SK-N-MC (cell line): ENCODE measurements at regions not wholly inside any gene's neighbourhood (a gene's known extent, or its start where the extent isn't known, plus 50 kb on each side); places are given as distances from the start of the nearest gene placed in this dataset.

Experiments
- EZH2 ChIP-seq: fragments of 200-600 bp; sonication (generic); IDR thresholded peaks from one replicate; pipeline ENCODE4 v1.6.1; 2017; ENCODE audit warnings: antibody characterized with exemption
- FOXP2 ChIP-seq: optimal IDR thresholded peaks from 2 replicates; pipeline ENCODE3; 2011; ENCODE audit warnings: mild to moderate bottlenecking, moderate library complexity; ENCODE audit not compliant: insufficient read depth; ENCODE audit errors: extremely low read length, control extremely low read depth
- POLR2AphosphoS5 ChIP-seq: IDR thresholded peaks from 2 replicates; pipeline ENCODE4 v1.6.1; 2012; ENCODE audit warnings: mild to moderate bottlenecking, low read depth, low read length, borderline replicate concordance

DNA sequence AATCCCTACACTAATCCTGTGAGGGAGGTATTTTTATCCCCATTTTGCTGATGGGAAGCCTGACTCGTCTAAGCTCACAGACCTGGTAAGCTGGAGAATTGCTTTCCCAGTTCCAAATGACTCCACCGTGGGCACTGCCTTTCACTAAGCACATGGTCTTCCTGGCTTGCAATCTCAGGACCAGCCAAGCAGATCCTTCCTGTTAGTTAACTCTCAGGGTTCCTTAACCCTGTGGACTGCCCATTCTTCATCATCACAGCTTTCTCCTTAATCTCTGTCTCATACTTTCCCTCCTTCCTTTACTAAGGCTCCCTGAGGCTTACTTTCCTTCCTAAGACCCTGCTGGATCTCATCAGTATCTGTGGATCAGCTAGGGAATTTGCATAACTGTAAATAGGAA, 122.2 kb upstream of the ZEB2 start:
- TF ChIP-seq EZH2, result no peak
- no peak for TF ChIP-seq POLR2AphosphoS5
- TF ChIP-seq FOXP2, result no peak
